Dendritic cell treated with granulocyte-macrophage colony-stimulating factor and Interleukin-4, amounts not matched to agents 40 ng/mL and 50 ng/mL, for 4 days (primary cell): ENCODE measurements at regions not wholly inside any gene's neighbourhood (a gene's known extent, or its start where the extent isn't known, plus 50 kb on each side); places are given as distances from the start of the nearest gene placed in this dataset.

ENCODE experiments used
- H3K27ac Mint-ChIP-seq: one replicate; pipeline ENCODE4 v1.8.0; 2022; ENCODE audit warnings: mild to moderate bottlenecking, mixed read lengths
- H3K27me3 Mint-ChIP-seq: one replicate; pipeline ENCODE4 v1.8.0; 2022; ENCODE audit warnings: mild to moderate bottlenecking, mixed read lengths
- H3K36me3 Mint-ChIP-seq: one replicate; pipeline ENCODE4 v1.8.0; 2022; ENCODE audit warnings: low read depth, mixed read lengths
- H3K4me1 Mint-ChIP-seq: one replicate; pipeline ENCODE4 v1.8.0; 2022; ENCODE audit warnings: low read depth, mixed read lengths
- H3K4me3 Mint-ChIP-seq: one replicate; pipeline ENCODE4 v1.8.0; 2022; ENCODE audit warnings: mild to moderate bottlenecking, moderate library complexity, mixed read lengths
- H3K9me3 Mint-ChIP-seq: one replicate; pipeline ENCODE4 v1.8.0; 2022; ENCODE audit warnings: mixed read lengths
- intact Hi-C: fragments of 100-400 bp; cut with micrococcal nuclease; formaldehyde crosslinking; loops from one replicate; pipeline ENCODE4 v1.15.0; 2022

GRCh38 chr1:95957748-95958147 lies 723.7 kb downstream of the RWDD3 start:
- Mint-ChIP-seq H3K36me3 (no peaks in the 10 kb centered on the region), H3K4me1 (no peaks in the 10 kb centered on the region), H3K9me3 (peaks cover 15% of the 10 kb centered on the region), H3K4me3 (no peak overlapping the region), H3K27ac (no peak overlapping the region), H3K27me3 (no peaks in the 10 kb centered on the region)
- intact Hi-C loops: no loop called here

- Mint-ChIP-seq H3K4me3 (no peak overlapping the region), H3K36me3 (no peaks in the 10 kb centered on the region), H3K9me3 (peaks cover 21% of the 10 kb centered on the region), H3K4me1 (no peaks in the 10 kb centered on the region), H3K27me3 (no peaks in the 10 kb centered on the region), H3K27ac (no peak overlapping the region)
- intact Hi-C loops: no loop called here
Measured at GRCh38 chr1:95966866-95967265, 732.9 kb downstream of the RWDD3 start.

GRCh38 chr1:95974586-95974985 lies 740.6 kb downstream of the RWDD3 start:
- H3K27me3 Mint-ChIP-seq: no peaks in the 10 kb centered on the region

GRCh38 chr1:95982711-95983110 lies 738.9 kb upstream of the PTBP2 start:
- H3K27ac Mint-ChIP-seq: no peak overlapping the region
- H3K27me3 Mint-ChIP-seq: no peaks in the 10 kb centered on the region
- no peaks in the 10 kb centered on the region for H3K9me3 Mint-ChIP-seq
- intact Hi-C loops: no loop called here
- no peak overlapping the region for H3K4me3 Mint-ChIP-seq
- H3K36me3 Mint-ChIP-seq: no peaks in the 10 kb centered on the region
- H3K4me1 Mint-ChIP-seq: no peaks in the 10 kb centered on the region

More at GRCh38 chr1:95974586-95974985, 740.6 kb downstream of the RWDD3 start:
- intact Hi-C loops: no loop called here
- H3K9me3 Mint-ChIP-seq: peaks cover 19% of the 10 kb centered on the region
- H3K36me3 Mint-ChIP-seq: no peaks in the 10 kb centered on the region
- H3K27ac Mint-ChIP-seq: no peak overlapping the region
- H3K4me1 Mint-ChIP-seq: no peaks in the 10 kb centered on the region
- no peak overlapping the region for H3K4me3 Mint-ChIP-seq

- no peak overlapping the region for H3K4me3 Mint-ChIP-seq
- intact Hi-C loops: no loop called here
- no peaks in the 10 kb centered on the region for H3K27me3 Mint-ChIP-seq
- no peaks in the 10 kb centered on the region for H3K36me3 Mint-ChIP-seq
- no peak overlapping the region for H3K27ac Mint-ChIP-seq
- no peaks in the 10 kb centered on the region for H3K9me3 Mint-ChIP-seq
- no peaks in the 10 kb centered on the region for H3K4me1 Mint-ChIP-seq
Measured at GRCh38 chr1:95983831-95984230, 737.8 kb upstream of the PTBP2 start.

GRCh38 chr1:95984798-95985374 lies 736.7 kb upstream of the PTBP2 start:
- intact Hi-C loops: no loop called here
- H3K27ac Mint-ChIP-seq: no peak overlapping the region
- no peaks in the 10 kb centered on the region for H3K36me3 Mint-ChIP-seq
- no peaks in the 10 kb centered on the region for H3K27me3 Mint-ChIP-seq
- H3K9me3 Mint-ChIP-seq: no peaks in the 10 kb centered on the region
- H3K4me1 Mint-ChIP-seq: no peaks in the 10 kb centered on the region
- no peak overlapping the region for H3K4me3 Mint-ChIP-seq

- H3K36me3 Mint-ChIP-seq: no peaks in the 10 kb centered on the region
- intact Hi-C loops: no loop called here
- H3K27ac Mint-ChIP-seq: no peak overlapping the region
- no peaks in the 10 kb centered on the region for H3K27me3 Mint-ChIP-seq
- no peaks in the 10 kb centered on the region for H3K9me3 Mint-ChIP-seq
- no peak overlapping the region for H3K4me3 Mint-ChIP-seq
- H3K4me1 Mint-ChIP-seq: no peaks in the 10 kb centered on the region
Measured at GRCh38 chr1:95990033-95990432, 731.6 kb upstream of the PTBP2 start.

GRCh38 chr1:95991787-95992520 lies 729.6 kb upstream of the PTBP2 start:
- Mint-ChIP-seq H3K4me3 (no peak overlapping the region), H3K27ac (no peak overlapping the region), H3K4me1 (no peaks in the 10 kb centered on the region), H3K9me3 (no peaks in the 10 kb centered on the region), H3K36me3 (no peaks in the 10 kb centered on the region), H3K27me3 (no peaks in the 10 kb centered on the region)
- intact Hi-C loops: no loop called here

GRCh38 chr1:95994643-95995042 lies 726.9 kb upstream of the PTBP2 start:
- Mint-ChIP-seq H3K27ac (no peak overlapping the region), H3K36me3 (no peaks in the 10 kb centered on the region)

GRCh38 chr1:96002201-96002600 lies 719.4 kb upstream of the PTBP2 start:
- no peaks in the 10 kb centered on the region for H3K36me3 Mint-ChIP-seq

More at GRCh38 chr1:95994643-95995042, 726.9 kb upstream of the PTBP2 start:
- H3K4me3 Mint-ChIP-seq: no peak overlapping the region
- intact Hi-C loops: no loop called here
- no peaks in the 10 kb centered on the region for H3K27me3 Mint-ChIP-seq
- no peaks in the 10 kb centered on the region for H3K9me3 Mint-ChIP-seq
- H3K4me1 Mint-ChIP-seq: no peaks in the 10 kb centered on the region

GRCh38 chr1:96002969-96003964 lies 718.3 kb upstream of the PTBP2 start:
- intact Hi-C loops: no loop called here
- no peaks in the 10 kb centered on the region for H3K36me3 Mint-ChIP-seq
- no peaks in the 10 kb centered on the region for H3K4me1 Mint-ChIP-seq
- H3K27ac Mint-ChIP-seq: no peak overlapping the region
- no peak overlapping the region for H3K4me3 Mint-ChIP-seq
- H3K27me3 Mint-ChIP-seq: no peaks in the 10 kb centered on the region
- H3K9me3 Mint-ChIP-seq: no peaks in the 10 kb centered on the region

More at GRCh38 chr1:96002201-96002600, 719.4 kb upstream of the PTBP2 start:
- Mint-ChIP-seq H3K27ac (no peak overlapping the region), H3K9me3 (no peaks in the 10 kb centered on the region), H3K27me3 (no peaks in the 10 kb centered on the region), H3K4me3 (no peak overlapping the region), H3K4me1 (no peaks in the 10 kb centered on the region)
- intact Hi-C loops: no loop called here

GRCh38 chr1:96009831-96010434 lies 711.7 kb upstream of the PTBP2 start:
- intact Hi-C loops: no loop called here
- no peaks in the 10 kb centered on the region for H3K4me1 Mint-ChIP-seq
- H3K4me3 Mint-ChIP-seq: no peak overlapping the region
- no peak overlapping the region for H3K27ac Mint-ChIP-seq
- H3K36me3 Mint-ChIP-seq: no peaks in the 10 kb centered on the region
- peaks cover 18% of the 10 kb centered on the region for H3K9me3 Mint-ChIP-seq
- H3K27me3 Mint-ChIP-seq: no peaks in the 10 kb centered on the region

- intact Hi-C loops: no loop called here
- Mint-ChIP-seq H3K36me3 (no peaks in the 10 kb centered on the region), H3K27me3 (no peaks in the 10 kb centered on the region), H3K4me1 (no peaks in the 10 kb centered on the region), H3K27ac (no peak overlapping the region), H3K4me3 (no peak overlapping the region), H3K9me3 (peaks cover 18% of the 10 kb centered on the region)
Measured at GRCh38 chr1:96011606-96012005, 710.0 kb upstream of the PTBP2 start.

- peaks cover 18% of the 10 kb centered on the region for H3K9me3 Mint-ChIP-seq
- intact Hi-C loops: no loop called here
- H3K27ac Mint-ChIP-seq: no peak overlapping the region
- no peak overlapping the region for H3K4me3 Mint-ChIP-seq
- no peaks in the 10 kb centered on the region for H3K27me3 Mint-ChIP-seq
- H3K4me1 Mint-ChIP-seq: no peaks in the 10 kb centered on the region
- no peaks in the 10 kb centered on the region for H3K36me3 Mint-ChIP-seq
Measured at GRCh38 chr1:96016219-96016618, 705.4 kb upstream of the PTBP2 start.
